DMS153 (cell line): ENCODE measurements at regions not wholly inside any gene's neighbourhood (a gene's known extent, or its start where the extent isn't known, plus 50 kb on each side); places are given as distances from the start of the nearest gene placed in this dataset.

Source experiments
- DNase-seq: peaks from one replicate; lab custom pipeline; 2025; lab: John Stamatoyannopoulos, UW

DNA sequence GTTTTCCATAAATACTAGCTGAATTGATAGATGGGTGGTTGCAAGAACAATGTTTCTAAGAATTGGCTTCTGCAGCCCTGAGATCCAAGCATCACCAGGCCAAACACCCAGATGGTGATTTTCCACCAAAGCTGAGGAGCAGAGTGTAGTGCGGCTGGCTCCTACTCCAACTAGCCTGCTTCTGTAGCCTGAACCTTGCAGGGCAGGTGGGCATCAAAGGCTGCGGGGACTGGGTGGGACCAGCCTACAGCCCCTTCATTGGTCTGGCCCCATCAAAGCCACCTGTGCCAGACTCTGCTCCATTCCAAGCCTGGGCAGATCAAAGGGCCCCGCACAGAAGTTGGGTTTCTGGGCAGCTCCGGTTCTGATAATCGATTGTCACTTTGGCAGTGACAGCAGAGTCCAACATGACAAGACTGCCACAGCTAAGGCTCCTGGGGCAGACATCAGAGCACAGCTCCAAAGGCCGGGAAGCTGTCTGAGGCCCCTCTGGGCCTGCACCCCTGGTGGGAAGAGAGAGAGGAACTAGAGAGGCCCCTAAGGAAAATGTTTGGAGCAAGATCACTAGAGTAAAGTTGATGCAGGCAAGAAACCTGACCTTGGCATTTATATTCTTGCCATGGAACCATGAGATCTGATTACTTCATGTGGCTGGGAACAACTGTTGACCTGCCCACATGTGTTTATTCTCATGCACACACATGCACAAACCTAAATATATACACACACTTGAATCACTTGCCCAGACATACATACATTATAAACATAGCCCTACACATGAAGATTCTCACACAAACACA, 582.9 kb downstream of the INSC start:
- DNase-seq = no peak

DNA sequence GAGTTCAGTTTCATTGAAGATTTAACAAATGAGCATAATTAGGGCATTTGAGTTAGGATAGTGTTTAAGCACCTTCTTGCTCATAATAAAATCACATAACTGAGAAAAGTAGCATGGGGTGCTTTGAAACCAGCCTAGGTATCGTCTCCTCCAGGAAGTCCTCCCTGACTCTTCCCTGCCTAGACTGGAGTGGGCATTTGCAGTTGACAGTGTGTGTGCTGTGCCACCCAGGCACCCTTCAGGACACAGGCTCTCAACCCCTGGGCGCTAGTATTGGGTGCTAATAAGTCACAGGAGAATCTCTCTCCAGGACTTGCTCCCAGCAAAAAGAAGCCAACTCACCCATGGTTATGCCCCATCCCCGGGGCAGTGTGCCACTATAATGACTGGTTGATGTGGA, 584.1 kb downstream of the INSC start:
- no peak for DNase-seq

- DNase-seq = no peak
Observed at GRCh38 chr11:15699978-15700377, 585.3 kb downstream of the INSC start.

DNA sequence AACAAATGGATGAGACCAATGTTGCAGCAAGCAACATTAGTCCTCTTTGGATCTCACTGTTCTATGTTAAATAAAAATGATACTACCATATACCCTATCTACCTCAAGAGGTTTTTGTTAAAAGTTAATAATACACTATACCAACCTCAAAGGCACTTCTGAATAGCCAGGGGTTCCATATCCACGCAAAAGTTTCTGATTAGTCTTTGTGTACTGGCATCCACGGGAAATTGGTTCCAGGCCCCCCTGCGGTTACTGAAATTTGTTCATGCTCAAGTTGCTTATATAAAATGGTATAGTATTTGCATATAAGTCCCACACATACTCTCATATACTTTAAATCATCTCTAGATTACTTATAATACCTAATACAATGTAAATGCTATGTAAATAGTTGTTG, 585.7 kb downstream of the INSC start:
- no peak for DNase-seq

- no peak for DNase-seq
Observed at GRCh38 chr11:15704064-15704463, 589.3 kb downstream of the INSC start.

GRCh38 chr11:15704556-15704955, 589.8 kb downstream of the INSC start:
- no peak for DNase-seq

- DNase-seq = no peak
Observed at GRCh38 chr11:15705891-15706290, 591.2 kb downstream of the INSC start.

GRCh38 chr11:15707194-15707593, 592.5 kb downstream of the INSC start:
- DNase-seq = no peak

- peak; percentile 89 for DNase-seq
Observed at GRCh38 chr11:15707971-15708370, 593.2 kb downstream of the INSC start.

- no peak for DNase-seq
Observed at GRCh38 chr11:15710580-15711275, 596.0 kb downstream of the INSC start.

DNA sequence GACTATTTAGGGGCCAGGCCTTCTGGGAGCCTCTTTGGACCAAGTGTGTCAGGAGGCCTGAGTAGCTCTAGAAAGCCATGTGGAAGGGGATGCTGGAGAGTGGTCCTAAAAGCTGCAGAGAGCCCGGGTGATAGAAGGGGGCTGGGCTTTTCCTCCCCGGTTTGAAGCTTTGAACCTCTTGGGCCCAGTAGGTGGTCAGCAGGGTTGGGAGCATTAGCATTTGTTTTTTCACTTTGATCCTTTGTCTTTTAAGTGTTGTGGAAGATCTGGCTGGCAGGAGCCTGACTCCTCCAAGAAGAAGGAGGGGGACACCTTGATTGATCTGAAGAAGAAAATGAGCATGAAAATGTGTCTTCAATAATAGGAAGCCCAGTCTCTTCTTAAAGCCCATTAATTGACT, 596.6 kb downstream of the INSC start:
- DNase-seq = no peak

GRCh38 chr11:15714641-15715399, 600.1 kb downstream of the INSC start:
- peak; percentile 100 for DNase-seq

- peak; percentile 25 for DNase-seq
Observed at GRCh38 chr11:15716550-15716949, 601.8 kb downstream of the INSC start.

DNA sequence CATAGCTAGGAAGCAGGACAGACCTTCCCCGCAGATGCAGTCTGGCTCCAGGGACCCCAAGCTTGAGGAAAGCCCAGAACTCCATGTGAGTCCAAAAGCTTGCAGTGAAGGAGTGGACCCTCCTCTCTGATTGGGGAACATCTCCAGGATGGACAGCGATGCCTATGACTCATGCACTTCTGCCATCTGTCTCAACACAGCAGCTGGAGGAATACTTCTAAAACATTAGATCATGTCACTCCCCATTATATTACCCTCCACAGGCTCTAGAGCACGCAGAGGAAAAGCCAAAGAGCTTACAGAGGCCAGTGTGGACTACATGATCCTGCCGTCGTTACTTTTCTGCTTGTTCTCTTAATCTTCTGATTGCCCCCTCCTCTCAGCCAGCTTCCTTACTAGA, 605.7 kb downstream of the INSC start:
- peak; percentile 70 for DNase-seq

DNA sequence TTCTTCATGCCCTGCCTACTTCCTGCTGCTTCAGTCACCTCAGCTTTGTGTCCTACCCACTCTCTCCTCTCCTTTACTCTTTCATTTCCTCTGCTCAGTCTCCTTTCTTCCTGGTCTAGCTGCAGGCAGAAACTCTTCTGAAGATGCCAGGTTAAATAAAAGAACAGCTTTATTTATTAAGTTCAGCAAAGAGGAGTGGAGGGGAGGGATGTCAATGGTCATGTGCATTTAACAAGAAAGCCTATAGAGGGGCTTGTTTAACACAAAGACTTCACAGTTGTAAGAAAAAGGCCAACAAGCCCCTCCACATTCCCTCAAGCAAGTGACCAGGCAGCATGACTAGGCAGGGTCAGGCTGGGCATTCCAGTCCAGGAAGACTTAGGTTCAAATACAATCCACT, 609.2 kb downstream of the INSC start:
- DNase-seq = no peak

DNA sequence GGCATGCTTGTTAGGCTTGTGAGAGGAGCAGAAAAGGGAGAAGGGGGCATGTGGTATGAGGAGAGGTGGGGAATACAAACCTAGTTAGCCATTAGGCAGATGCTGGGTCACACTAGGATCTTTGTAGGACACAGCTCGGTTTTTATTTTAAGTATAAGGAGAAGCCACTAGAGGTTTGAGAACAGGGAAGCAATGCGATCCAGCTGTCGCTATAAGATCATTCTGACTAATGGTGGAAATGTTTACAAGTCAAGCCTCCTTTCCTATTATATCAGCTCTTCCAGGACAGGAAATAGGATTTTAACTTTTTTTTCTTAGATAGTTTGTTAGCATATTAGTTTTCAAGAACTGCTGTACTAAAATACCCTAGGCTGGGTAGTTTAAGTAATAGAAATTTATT, 609.9 kb downstream of the INSC start:
- DNase-seq = no peak

DNA sequence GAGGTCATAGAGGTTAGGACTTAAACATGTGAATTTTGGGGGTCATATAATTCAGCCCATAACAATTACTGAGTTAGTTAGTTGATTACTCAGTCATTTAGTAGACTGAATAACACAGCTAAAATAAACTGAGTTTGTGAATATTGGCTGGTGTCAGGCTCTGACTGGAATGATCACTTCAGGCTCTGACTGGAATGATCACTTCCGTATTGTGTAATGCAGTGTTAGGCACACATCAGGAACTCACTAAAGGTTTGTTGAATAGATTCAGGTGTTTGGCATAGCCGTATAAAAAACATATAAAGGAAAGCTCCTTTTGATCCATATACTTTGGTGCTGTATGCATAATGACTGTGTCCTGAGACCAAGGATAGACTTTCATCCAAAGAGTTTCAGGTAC, 610.5 kb downstream of the INSC start:
- peak; percentile 45 for DNase-seq

- no peak for DNase-seq
Observed at GRCh38 chr11:15726221-15726746, 611.6 kb downstream of the INSC start.

GRCh38 chr11:15726893-15727519, 612.3 kb downstream of the INSC start:
- no peak for DNase-seq

DNA sequence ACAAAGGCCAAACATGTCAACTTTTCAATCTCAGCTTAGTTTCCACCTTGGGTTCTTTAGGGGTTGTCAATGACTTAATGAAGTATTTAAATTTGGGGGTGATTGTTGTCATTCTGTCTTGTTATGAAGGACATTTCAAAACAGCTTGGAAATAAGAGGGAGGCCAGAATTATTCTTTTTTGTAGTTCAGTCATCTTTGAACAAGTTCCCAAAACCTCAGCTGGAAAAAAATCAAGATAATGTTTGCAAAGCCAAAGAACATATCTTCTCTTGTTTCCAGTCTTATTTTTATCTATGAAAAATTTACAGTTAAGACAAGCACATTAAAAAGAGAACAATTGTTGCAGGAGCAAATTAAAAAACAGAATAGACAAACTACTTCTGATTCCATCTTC, 612.8 kb downstream of the INSC start:
- no peak for DNase-seq

DNA sequence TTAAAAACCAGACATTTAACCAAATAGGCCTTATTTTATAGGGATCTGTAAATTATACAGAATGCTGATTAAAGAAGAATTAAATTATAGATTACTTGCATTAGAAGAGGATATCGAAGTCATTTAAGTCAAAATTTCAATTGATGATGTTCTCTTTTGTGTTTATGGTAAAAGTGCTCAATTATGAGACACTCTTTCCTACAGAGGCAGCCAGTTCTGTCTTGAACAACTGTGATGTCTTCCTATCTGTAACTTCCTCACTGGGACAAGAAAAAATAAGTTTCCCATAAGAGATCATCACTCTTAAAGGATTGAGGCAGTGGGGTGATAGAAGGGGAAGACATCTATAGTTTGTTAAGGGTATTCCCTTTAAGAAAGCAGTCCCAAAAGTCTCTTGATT, 613.5 kb downstream of the INSC start:
- no peak for DNase-seq
